ENCODE measurements at regions not wholly inside any gene's neighbourhood (a gene's known extent, or its start where the extent isn't known, plus 50 kb on each side); places are given as distances from the start of the nearest gene placed in this dataset.

GRCh38 chr15:97141360-97141759, 810.9 kb downstream of the NR2F2 start:
- no peak for DNase-seq

GRCh38 chr15:97141871-97142270, 811.4 kb downstream of the NR2F2 start:
- no peak for DNase-seq

GRCh38 chr15:97143592-97144376, 813.3 kb downstream of the NR2F2 start:
- no peak for DNase-seq

- DNase-seq: no peak
Measured at GRCh38 chr15:97144377-97144711, 813.8 kb downstream of the NR2F2 start.

GRCh38 chr15:97146929-97147870, 813.3 kb upstream of the ARRDC4 start:
- DNase-seq: no peak

- DNase-seq: no peak
Measured at GRCh38 chr15:97153356-97153965, 807.0 kb upstream of the ARRDC4 start.

- DNase-seq: no peak
Measured at GRCh38 chr15:97156739-97157265, 803.7 kb upstream of the ARRDC4 start.

- DNase-seq: no peak
Measured at GRCh38 chr15:97162805-97163495, 797.6 kb upstream of the ARRDC4 start.

GRCh38 chr15:97165205-97165604, 795.3 kb upstream of the ARRDC4 start:
- DNase-seq: no peak

GRCh38 chr15:97168704-97169475, 791.6 kb upstream of the ARRDC4 start:
- DNase-seq: no peak

- DNase-seq: no peak
Measured at GRCh38 chr15:97171556-97171955, 788.9 kb upstream of the ARRDC4 start.

GRCh38 chr15:97174886-97175540, 785.5 kb upstream of the ARRDC4 start:
- no peak for DNase-seq

- no peak for DNase-seq
Measured at GRCh38 chr15:97177151-97177577, 783.3 kb upstream of the ARRDC4 start.

- DNase-seq: no peak
Measured at GRCh38 chr15:97182581-97182980, 777.9 kb upstream of the ARRDC4 start.

GRCh38 chr15:97189162-97189780, 771.2 kb upstream of the ARRDC4 start:
- DNase-seq: no peak

GRCh38 chr15:97194750-97195149, 765.8 kb upstream of the ARRDC4 start:
- DNase-seq: no peak

- no peak for DNase-seq
Measured at GRCh38 chr15:97196048-97197014, 764.2 kb upstream of the ARRDC4 start.

- no peak for DNase-seq
Measured at GRCh38 chr15:97199393-97200051, 761.0 kb upstream of the ARRDC4 start.

- DNase-seq: no peak
Measured at GRCh38 chr15:97200161-97200560, 760.3 kb upstream of the ARRDC4 start.
